Activated CD4-positive, alpha-beta T cell treated with anti-CD3 and anti-CD28 coated beads for 24 hours (primary cell): ENCODE measurements at regions not wholly inside any gene's neighbourhood (a gene's known extent, or its start where the extent isn't known, plus 50 kb on each side); places are given as distances from the start of the nearest gene placed in this dataset.
A peak's percentile ranks its signal among the peaks of the same experiment; 100 is the strongest.
"Not testable (repeated sequence)": the region's sequence is repeated elsewhere in the genome, so short reads cannot be mapped to it uniquely, and the experiment has no call there.

Source experiments
- DNase-seq, 2 donors: peaks; one replicate each; pipeline ENCODE4 v3.0.0-alpha.2; 2020; ENCODE audit warnings: low read depth in 2 of 2

GRCh38 chr7:26076691-26077090 lies 75.3 kb upstream of the NFE2L3 start:
- no peak for DNase-seq

DNA sequence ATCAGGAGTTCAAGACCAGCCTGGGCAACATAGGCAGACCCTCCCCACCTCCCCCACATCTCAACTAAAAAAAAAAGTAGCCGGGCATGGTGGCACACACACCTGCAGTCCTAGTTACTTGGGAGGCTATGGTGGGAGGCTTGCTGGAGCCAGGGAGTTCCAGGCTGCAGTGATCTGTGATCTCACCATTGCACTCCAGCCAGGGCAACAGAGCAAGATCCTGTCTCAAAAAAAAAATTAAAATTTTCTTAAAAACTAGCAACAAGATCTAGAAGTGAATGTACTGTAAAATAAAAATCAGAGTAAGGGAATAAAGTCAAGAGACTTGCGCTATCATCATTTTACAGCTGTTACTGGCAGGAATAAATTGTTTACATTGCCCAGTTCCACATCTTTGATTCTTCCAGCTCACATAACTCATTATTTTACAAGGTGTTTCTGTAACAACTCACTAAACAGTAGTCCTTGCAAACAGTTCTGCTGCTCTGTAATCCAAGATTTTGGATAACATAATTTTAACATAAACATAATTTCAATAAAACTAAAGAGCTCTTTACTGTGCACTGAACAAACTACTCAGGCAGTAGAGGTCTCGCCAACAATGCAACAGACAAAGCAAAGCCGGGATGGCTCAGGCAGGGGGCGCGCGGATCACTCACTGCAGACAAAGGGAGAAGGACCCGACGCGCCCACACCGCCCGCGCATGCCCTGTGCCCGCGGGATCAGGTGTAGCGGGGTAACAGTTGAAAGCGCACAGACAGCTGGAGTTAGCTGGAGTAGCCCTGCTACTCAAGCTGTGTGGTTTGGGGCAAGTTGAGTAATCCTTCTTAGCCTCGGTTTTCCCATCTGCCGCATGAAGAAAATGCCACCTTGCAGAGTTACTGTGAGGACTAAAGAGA lies 73.3 kb upstream of the NFE2L3 start:
- DNase-seq: peak; percentile 66 to 73

GRCh38 chr7:26081638-26082037 lies 70.4 kb upstream of the NFE2L3 start:
- no peak for DNase-seq

DNA sequence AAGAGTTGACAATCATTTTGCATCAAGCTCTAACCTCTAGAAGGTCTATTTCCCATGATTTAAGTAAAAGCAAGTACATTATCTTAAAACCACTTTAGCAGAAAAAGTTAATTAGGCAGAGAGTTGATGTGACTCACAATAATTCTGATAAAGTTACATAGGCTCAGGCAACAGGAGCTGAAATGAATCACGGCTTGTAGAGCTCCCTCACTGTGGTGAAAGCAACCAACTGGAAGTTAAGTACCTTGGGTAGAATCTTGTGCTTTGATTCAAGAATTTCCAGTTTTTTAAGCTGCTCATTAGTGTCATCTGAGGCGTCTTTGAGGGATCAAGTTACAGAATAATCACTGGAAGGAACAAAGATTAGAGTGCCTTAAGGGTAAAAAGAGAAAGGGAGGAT lies 68.9 kb upstream of the NFE2L3 start:
- no peak for DNase-seq

DNA sequence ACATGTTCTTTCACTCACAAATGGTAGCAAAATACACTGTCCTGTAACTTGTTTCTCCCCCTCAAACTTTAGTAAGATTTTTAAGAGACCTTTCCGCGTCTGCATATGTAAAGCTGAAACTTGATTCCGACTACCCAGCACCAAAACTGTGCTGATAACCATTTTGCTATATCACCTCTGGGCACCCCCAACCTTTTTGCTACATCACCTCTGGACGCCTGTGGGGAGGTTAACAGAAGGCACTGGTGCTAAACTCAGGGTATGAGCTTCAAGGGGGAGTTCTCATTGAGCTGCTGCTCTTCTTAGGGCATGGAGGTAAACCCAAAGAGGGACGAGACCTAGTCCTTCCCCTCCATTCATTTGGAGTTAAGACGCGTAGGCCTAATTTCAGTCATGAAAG lies 67.6 kb upstream of the NFE2L3 start:
- DNase-seq: no peak

GRCh38 chr7:26085771-26086170 lies 66.2 kb upstream of the NFE2L3 start:
- DNase-seq: no peak

- no peak for DNase-seq
Measured at GRCh38 chr7:26087321-26088091, 64.5 kb upstream of the NFE2L3 start.

GRCh38 chr7:26089469-26089868 lies 62.5 kb upstream of the NFE2L3 start:
- DNase-seq: not testable (repeated sequence)

DNA sequence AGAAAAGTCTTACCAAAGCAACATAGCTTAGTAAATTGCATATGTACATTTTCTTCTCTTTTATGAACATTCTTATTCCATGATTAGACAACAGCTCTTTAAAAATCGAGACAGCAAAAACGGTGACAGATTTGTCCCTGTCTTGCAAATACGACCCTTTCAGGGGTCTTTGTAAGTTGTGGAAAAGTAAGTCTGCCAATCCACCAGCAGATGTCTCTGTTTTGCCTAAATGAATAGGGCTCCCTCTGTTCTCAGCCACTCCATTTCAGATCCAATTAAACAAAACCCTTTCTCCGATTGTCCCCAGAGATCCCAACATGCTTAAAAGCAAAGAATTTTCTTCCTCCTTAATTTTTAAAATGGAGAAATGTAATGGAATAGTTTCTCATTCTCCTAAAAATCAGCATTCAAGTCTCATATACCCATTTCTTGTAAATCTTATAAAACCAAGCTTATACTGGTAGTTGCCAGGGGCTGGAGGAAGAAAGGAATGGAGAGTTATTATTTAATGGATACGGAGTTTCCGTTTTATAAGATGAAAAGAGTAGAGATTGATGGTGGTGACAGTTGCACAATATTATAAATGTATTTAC lies 61.0 kb upstream of the NFE2L3 start:
- DNase-seq: no peak

- no peak for DNase-seq
Measured at GRCh38 chr7:26091933-26092332, 60.1 kb upstream of the NFE2L3 start.

DNA sequence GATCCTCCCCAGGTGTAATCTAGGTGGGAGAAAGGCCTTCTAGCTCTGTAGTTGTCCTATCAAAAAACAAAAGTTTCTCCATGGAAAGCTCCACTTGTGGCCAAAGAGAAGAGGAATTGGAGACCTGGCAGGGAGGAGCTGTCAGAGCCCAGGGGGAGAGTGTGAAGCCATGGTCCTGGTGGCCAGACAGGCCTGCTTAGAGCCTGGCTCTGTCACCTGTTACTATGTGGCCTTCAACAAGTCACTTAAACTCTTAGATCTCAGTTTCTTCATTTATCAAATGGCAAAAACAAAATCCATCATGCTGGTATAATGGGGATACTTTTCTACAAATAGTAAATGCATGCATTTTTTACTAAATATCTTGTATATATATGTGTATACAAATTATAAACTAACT lies 59.0 kb upstream of the NFE2L3 start:
- DNase-seq: no peak

DNA sequence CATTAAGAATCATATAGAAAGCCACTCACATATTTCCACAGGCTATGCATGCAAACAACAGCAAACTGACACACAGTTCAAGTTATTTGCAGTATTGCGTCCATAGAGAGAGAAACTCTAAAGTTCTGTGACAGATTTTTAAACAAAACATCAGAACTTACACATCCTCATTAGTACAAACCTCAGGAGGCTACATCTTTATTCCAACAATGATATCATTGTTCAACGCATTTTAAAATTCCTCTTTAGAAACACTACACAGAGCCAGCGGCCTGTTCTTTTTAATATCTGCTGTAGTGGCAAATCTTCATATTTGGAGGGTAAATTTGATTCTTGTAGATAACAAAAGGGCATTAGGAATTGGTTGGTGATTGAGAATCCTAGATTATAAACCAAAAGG lies 55.9 kb upstream of the NFE2L3 start:
- DNase-seq: no peak

GRCh38 chr7:26097837-26098668 lies 53.9 kb upstream of the NFE2L3 start:
- no peak for DNase-seq

DNA sequence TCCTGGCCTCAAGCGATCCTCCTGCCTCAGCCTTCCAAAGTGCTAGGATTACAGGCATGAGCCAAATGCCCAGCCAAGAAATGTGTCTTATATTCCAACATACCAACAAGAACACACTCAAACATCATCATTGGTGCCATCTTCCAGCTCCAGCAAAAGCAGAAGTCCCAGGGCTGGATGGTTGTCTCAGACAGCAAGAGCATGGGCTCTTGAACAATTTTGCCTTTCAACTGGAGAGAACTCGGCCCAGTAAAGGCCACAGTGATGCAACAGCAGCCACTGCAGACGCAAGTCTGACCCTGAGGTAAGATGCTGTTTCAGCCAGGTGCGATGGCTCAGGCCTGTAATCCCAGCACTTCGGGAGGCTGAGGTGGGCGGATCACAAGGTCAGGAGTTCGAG lies 52.8 kb upstream of the NFE2L3 start:
- DNase-seq: no peak

DNA sequence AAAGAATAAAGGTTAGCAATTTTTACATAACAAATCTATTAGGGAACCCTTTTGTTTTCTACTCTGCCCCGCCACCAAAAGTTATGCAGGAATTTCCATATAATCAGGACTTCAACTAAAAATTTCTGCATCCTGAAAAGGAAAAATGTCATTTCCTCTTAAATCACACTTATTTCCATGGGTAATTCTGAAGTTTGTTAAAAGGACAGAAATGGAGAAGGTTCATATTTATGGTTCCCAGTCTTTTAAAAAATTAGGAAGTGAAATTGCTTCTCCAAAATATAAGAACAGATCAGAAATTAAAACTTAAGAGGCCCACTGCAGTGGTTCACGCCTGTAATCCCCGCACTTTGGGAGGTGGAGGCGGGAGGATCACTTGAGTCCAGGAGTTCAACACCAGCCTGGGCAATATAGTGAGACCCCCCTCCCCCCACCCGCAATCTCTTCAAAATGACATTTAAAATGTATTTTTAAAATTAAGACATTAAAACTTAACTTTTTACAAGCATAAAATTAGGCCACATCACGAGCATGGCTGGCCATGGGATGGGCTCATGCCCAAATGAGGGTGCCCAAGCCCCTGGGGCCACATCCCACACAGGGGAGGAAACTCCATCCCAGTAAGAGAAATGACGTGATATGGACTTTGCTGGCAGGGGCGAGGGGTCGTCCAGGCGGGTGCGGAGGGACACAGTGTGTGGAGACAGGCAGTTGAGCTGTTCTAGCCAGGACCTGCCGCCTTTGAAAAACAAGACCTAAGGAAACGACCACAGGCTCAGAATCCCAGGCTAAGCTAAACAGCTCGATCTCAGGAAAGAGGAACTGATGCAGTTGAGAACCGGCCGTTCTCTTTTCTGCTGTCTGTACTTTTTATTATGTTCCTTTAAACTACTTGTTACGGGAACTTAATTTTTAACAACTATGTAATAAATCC lies 51.3 kb upstream of the NFE2L3 start:
- no peak for DNase-seq

GRCh38 chr7:26101361-26102151 lies 50.4 kb upstream of the NFE2L3 start:
- no peak for DNase-seq

DNA sequence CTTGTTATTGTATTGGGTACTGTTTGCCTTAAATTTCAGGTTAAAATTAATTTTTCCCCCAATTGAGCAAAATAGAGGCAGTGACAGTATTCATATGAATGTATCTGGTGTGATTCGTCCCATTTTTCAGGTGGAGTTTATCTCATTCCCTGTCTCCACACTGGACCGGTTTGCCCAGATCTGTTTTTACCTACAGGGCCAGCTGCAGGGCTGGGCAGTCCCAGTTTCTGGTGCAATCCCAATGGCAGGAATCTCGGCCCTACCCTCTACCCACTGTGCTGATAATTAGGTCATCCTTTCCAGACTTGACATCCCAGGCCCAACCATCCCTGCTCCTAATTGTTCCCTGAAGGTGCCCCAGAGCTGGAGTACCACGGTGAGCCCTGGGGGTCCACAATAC lies 49.8 kb upstream of the NFE2L3 start:
- DNase-seq: no peak
